ENCODE measurements at regions not wholly inside any gene's neighbourhood (a gene's known extent, or its start where the extent isn't known, plus 50 kb on each side); places are given as distances from the start of the nearest gene placed in this dataset.

DNA sequence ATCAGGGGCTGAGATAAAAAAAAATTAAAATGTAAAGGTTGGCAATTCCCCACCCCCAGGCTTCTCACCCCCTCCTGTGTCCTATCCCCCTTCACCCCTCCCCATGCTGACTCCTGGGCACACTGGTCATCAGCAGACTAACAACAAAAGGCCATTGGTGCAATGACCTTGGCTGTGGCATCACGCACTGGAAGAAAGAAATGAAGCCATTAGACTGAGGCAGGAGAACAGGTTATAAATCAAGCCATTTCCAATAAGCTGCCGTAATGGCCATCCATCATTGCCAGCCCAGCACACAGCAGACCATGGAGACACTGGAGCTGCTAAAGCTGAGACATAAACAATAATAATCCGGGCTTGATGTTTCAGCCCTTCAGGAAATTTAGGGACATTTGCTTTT, 342.4 kb upstream of the ETAA1 start:
- no peak for DNase-seq

- DNase-seq = no peak
Observed at GRCh38 chr2:67055387-67056304, 341.5 kb upstream of the ETAA1 start.

DNA sequence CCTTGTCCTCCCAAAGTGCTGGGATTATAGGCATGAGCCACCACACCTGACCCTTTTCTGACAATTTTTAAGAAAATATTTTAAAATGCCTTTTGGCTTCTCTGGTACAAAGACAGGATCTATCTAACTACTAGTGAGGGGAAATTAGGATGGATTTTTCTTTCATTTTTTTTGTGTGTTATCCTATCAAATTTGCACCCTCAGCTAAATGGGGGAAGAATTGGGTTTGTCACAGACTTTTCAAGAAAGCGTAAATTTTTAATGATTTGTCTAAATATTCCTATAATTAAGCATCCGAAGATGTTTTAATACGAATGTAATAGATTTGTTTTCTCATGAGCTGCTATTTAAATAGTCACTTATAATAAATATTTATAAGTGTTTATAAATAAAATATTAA, 340.0 kb upstream of the ETAA1 start:
- DNase-seq = no peak

DNA sequence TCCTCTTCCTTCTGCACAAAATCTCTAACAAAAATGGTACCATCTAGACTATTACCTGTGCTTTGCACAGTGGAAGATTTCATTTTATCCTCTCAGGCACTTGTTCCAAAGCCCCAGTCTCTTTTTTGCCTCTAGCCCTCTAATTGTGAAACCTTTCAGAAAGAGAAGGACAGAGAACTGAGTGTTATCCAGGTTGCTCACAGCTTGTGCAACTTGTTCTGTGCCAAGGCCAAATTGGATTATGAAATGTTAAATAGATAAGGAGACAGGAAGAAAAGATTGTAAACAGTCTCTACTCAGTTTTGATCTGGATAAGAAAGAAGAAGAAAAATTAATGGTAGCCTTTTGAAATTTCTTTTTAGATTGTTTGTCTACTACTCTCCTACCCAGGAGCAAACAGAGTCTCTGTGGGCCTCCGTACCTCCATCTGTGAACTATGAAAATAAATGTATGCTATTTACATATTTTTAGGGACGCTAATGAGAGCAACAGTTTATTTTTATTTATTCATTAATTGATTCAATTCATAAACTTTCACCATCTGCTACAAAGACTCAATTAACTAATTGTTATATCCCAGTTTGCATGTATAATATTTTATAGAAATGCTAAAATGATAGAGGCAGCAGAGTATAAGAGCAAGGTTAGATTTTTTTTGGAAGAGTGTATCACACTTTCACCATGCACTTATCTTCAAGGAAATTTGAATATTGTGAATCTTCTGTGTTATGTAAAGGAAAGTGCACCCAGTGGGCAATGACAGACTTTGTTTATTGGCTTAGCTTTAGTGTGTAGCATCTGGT, 339.0 kb upstream of the ETAA1 start:
- no peak for DNase-seq

DNA sequence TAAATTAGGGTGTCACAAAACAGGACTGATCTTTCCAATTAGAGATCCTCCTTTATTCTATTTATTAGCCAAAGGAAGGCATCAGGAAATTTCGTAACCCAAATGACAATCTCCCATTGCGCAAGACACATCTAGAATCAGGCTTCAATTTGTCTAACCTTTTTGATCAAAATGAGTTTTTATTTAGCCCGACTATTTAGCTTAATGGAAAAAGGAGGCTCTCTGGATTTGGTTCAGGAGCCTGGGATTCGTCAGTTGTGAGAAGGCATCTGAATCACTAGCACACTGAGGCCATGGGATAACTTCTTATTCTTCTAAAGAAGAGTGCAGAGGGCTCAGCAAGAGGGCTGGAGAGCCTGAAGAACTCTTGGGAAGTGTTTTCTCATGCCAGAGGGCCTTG, 332.1 kb upstream of the ETAA1 start:
- no peak for DNase-seq

- DNase-seq = no peak
Observed at GRCh38 chr2:67066782-67067181, 330.4 kb upstream of the ETAA1 start.

DNA sequence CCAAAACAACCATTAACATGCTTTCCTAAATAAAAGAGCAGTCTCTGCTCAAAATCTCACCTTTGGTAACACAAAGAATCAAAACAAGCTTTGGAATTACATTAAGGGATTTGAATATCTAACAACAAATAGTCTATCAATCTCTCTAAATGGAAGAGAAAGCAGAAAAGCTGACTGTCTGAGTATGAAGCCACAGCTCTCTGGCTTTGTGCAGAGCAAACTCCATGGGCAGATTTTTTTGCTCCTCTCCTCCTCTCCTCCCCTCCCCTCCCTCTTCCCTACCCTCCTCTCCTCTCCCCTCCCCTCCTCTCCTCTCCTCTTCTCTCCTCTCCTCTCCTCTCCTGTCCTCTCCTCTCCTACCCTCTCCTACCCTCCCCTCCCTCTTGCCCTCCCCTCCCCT, 329.5 kb upstream of the ETAA1 start:
- DNase-seq = no peak

DNA sequence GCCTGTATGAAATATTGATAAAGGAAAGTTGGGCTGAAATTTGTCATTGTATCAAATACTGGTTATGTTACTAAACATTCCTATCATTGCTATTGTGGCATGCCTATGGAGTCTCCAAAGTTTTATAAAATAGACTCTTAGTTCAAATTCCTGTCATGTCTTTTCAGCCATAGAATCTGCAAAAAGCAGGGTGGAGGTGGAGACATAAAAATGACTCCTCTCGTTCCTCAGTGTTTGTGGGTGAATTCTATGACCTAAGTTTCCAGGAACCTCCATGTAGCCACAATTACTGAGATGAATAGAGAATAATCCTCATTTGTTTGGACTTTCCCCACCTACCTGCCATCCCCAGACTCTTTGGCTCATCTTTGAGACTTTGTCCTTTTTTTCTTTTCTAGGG, 326.3 kb upstream of the ETAA1 start:
- no peak for DNase-seq

GRCh38 chr2:67075056-67075455, 322.1 kb upstream of the ETAA1 start:
- DNase-seq = no peak

GRCh38 chr2:67075530-67076238, 321.4 kb upstream of the ETAA1 start:
- DNase-seq = no peak

GRCh38 chr2:67076239-67076624, 320.9 kb upstream of the ETAA1 start:
- no peak for DNase-seq

GRCh38 chr2:67079729-67080128, 317.4 kb upstream of the ETAA1 start:
- DNase-seq = no peak

DNA sequence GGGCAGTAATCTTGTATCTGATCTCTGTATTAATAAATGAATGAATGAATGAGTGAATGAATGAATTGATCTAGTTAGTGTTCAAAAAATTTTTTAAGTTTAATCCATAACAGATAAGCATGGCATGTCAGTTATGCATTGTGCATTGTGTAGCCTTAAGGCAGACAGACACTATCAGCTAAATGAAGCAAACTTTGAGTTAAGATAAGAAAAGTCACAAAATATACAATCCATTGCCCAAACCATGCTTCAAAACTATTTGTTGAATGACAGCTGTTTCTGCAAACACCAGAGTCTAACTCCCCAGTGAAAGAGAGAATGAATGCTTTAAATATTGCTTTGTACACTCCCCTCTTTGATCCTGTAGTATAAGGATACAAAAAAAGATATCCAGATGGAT, 314.3 kb upstream of the ETAA1 start:
- no peak for DNase-seq

DNA sequence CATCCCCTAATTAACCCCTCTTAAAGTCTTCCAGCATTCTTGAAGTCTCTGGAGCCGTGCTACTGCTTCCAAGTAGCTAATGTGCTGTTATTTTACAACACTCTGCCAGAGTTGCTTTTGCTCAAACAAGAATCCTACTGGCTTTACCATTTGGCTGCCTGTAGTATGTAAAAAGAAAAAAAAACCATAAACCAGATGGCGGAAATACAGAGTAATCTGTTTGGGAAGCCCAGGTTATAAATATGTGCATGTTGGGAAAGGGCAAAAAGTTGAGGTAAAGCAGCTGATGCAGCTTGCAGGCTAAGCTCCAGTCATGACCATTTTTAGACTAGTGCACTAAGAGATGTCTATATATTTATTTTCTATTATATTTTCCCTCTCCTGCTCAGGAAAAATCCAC, 313.2 kb upstream of the ETAA1 start:
- no peak for DNase-seq

- DNase-seq = no peak
Observed at GRCh38 chr2:67085146-67085545, 312.0 kb upstream of the ETAA1 start.

- DNase-seq = no peak
Observed at GRCh38 chr2:67091681-67092080, 305.5 kb upstream of the ETAA1 start.

DNA sequence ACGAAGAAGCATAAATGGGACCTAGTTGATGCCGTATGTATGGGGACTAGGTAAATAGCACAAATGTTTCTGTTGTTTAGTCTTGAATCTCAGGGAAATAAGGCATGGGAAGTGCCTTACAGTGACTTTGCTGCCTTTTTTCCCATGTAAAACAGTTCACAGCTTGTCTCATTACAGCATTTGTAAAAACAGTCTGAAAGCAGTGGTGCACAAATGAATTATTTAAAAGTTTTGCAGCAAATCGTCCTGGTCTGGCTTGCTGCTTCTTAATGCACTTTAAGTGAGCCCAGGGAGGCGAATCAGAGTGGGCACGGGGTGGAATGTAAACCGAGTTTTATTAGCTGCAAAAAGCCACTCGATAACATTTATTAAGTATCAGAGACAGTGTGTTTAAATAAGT, 302.0 kb upstream of the ETAA1 start:
- DNase-seq = no peak

DNA sequence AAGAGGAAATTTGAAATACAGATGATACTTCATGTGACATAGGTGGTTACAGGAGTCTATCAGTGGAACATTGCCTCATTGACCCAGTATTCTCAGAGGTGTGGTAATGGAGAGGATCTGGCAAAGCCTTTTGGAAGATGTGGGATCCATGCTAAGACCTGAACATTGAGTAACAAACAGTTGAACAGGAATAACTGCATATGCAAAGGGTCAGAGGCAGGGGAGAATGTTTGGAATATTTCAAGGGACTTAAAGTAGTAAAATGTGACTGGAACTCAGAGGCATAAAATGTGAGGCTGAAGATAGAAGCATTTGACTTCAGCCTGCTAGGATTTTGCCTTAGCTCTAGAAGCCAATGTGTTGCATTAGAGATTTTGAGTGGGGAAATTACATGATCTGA, 300.2 kb upstream of the ETAA1 start:
- no peak for DNase-seq

DNA sequence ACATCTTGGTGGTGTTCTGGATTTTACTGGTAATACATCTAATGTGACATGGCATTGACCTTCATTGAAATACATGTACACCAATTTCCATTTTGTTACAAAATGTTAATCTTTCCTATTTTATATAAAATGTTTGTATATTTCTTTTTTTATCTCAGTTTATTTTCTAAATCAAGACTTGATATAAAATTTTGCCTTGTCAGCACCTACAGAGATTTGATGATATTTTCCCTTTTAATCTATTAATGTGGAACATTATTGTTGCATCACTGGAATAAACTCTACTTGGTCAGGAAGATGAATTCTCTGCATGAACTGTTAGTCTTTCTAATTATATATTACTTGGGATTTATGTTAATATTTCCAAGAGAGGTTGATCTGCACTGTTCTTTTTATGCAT, 294.0 kb upstream of the ETAA1 start:
- DNase-seq = no peak

DNA sequence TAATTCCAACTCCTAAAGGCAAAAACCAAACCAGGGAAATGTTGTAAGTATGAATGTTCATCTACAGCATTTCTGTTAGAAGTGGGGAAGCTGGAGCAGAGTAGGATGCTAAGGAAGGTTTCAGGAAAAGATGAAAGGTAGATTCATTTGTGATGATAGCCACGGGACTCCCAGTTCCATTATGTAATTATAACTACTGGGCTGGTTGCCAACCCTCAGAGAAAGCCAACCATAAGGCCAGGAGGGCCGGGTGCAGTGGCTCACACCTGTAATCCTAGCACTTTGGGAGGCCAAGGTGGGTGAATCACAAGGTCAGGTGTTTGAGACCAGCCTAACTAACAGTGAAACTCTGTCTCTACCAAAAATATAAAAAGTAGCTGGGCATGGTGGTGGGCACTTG, 288.9 kb upstream of the ETAA1 start:
- no peak for DNase-seq

DNA sequence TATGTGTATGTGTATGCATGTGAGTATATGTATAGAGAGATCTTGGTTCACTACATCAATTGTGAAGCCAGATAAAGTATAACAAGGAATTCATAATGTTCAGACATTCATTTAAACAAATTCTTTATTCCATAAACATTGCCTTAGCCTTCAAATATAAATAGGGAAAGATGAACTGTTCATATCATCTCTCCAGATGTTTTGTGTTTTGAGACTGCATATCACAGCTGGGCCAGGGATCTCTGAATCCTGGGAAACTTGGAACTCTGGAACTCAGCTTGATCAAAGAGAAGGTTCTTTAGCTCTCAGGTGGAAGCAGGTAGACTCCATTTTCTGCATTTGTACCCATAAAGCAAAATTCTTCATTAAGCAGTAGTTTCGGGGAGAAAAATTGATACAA, 272.6 kb upstream of the ETAA1 start:
- DNase-seq = no peak

GRCh38 chr2:67130531-67131256, 266.4 kb upstream of the ETAA1 start:
- DNase-seq = no peak

DNA sequence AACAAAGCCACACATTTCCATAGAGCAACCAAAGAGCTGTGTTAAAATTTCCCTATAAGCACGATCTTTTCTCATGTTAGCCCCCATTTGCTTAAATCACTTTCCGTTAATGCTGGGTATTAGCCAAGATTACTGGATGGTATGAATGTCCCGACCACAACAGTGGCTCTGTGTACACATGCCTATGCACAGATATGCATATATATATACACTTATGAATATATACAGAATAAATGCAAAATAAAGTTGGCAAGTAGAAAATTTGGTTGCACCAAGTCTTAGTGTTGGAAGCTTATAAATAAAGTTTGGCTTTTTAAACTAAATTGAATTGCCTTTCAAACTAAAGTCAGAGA, 265.9 kb upstream of the ETAA1 start:
- DNase-seq = no peak
